HG03135 (cell line): ENCODE measurements at regions not wholly inside any gene's neighbourhood (a gene's known extent, or its start where the extent isn't known, plus 50 kb on each side); places are given as distances from the start of the nearest gene placed in this dataset.
A peak's percentile ranks its signal among the peaks of the same experiment; 100 is the strongest.

Experiments
- ATAC-seq: cut with Tn5 transposase; IDR thresholded peaks from one replicate; pipeline ENCODE4 v1.9.1; 2021; ENCODE audit warnings: mild to moderate bottlenecking, moderate library complexity; ENCODE audit not compliant: unreplicated experiment

DNA sequence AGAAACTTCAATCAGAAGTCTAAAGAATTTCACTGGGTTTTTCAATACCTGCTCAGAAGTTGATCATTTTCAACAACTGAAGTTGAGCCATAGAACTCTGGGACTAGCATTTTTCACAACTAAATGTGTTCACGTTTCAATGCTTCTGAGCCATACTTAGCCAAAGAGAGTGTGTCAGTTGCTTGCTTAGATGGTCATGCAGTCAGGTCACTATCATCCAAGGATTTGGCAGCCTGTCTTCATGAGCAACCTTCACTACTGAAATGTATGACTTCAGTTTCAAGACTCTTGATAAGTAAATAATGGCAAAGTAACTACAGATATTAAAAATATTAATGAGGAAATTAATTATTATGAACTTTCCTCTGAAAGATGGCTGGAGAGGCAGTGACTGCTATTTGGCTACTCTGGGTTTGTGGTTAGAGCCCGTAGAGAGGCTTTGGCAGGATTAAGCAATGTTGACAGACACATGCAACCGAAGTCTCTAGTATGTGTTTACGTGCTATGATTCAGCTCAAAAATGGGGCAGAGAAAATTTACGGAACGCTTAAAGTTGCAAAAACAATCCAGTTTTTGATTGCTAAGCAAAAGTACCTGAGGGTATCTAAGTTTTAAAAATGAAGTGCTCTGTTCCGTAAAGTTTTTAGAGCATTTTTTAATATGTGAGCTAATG is 133.8 kb downstream of the GMNC start:
- no peak for ATAC-seq

DNA sequence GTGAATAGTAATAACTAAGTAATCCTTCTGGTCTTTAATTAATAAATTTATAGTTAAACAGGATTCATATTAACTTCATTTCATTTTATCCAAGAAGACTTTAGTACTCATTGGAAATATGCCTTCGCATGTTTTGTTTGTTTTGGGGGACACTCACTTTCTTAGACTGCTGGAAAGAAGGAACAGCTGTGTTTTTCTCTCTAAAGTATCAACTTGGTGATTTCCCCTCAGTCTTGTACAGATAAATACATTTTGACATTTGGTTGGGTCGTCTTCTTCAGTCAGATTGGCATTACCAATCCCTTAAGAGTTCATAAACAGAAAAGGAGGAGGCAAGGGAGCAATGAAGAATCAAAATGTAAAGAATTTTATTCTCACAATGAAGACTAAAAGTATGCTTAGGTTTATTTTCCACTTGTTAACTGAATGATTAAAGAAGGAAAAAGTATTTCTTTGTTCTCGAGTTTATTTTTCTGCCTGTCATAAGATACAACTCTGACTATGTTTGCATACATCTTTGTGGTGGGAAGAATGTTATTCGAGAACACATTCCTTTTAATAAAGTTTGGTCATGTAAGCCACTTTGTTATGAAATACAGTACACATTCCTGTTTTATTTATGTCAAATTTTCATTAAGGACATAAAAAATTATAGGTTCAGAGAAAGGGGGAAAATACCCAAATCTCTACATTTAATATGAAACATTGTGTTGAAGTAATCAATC is 140.2 kb downstream of the GMNC start:
- no peak for ATAC-seq

DNA sequence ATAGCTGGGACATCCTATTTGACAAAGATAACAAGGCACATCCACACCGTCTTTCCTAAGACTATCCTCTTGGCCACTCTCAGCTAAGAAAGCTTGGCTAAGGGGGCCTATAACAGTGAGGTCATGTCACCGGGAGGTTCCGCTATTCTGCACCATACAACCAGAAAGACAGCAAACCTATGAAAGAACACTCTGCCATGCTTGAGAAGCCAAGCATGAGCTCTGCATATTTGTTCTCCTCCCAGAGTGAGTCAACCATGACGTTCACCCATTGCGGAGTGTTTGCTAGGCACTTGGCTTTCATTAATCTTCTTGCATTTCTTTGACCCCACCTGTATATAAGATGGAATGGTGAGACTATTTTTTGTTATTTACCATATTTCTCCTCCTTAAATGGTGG is 141.2 kb downstream of the GMNC start:
- ATAC-seq, result peak; percentile 86

DNA sequence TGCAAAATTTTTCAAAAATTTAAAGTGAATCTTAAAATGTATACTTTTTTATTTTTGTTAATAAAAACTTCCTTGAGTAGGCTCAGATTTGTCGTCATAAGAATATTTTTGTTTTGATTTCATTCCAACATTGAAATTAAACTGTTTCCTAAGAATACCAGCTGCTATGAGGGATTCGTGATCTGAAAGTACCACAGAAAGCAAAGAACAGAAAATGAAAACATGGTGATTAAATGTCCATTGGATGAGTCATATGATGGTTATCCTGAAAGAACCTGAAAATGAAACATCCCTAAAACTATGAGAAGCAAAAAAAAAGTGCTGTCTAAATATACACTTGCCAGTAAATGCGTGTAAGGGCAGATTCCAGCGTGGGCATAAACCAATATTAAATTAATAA is 143.8 kb downstream of the GMNC start:
- ATAC-seq, result no peak

DNA sequence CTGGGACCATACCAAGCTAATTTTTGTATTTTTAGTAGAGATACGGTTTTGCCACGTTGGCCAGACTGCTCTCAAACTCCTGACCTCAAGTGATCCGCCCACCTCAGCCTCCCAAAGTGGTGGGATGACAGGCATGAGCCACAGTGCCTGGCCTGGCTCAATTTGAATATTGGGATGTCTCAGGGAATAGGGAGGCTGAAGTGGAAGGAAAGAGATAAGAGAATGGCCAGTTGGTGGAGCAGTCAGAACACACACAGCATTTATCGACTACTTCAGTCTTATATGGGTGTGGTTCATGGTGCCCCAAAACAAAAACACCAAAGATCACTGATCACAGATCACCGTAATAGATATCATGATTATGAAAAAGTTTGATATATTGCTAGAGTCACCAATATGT is 144.4 kb downstream of the GMNC start:
- ATAC-seq, result no peak

DNA sequence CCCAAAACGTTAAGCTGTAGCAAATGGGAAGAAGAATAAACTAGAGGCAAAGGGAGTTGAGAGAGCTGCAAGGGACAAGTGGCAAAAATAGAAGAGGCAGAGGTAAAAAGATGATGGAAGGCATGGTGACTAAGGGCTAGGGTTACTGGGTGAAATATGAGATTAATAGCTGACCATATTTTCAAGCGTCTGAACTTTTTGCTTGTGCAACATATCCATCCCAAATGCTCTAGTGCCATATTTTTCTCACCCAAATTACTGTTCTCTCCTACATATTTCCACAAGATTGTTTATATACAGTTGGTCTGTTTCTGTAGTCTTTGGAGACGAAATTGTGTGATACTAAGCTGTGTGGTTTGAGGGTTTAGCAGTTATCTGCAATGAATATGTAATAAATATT is 145.5 kb downstream of the GMNC start:
- no peak for ATAC-seq

DNA sequence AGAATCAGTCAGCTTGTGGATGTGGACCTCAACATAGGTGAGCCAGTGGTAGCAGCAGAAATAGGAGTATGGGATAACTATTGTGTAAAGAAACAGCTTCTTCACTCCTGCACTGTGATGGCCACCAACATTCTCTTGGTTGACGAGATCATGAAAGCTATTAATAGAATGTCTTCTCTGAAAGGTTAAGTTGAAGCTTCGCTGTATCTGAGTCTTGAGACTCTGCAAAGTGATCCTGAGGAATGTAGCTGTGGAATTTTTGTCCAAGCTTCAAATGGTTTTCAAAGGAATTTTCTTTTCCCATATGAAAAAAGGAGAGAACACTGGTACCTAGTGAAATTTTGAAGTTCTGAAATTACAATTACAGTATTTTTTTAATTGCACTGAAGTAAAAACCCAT is 146.3 kb downstream of the GMNC start:
- ATAC-seq, result no peak

DNA sequence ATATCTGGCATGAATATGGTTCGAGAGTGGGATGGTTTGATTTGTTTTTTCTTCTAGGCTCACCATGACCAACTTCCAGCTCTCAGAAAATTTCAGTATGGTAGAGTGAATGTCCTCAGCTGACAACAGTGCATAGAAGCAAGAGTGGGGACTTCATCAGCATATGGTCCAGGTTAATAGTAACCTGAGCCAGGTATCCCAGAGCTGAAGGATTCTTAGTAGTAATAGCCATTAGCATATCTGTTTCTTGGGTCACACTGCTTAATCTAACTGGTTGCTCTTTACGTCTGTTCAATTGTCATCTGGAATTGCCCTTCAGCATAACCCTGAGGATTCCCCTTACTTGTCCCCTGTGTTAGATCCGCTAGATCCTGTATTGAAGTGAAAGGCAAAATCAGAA is 151.8 kb downstream of the GMNC start:
- no peak for ATAC-seq

DNA sequence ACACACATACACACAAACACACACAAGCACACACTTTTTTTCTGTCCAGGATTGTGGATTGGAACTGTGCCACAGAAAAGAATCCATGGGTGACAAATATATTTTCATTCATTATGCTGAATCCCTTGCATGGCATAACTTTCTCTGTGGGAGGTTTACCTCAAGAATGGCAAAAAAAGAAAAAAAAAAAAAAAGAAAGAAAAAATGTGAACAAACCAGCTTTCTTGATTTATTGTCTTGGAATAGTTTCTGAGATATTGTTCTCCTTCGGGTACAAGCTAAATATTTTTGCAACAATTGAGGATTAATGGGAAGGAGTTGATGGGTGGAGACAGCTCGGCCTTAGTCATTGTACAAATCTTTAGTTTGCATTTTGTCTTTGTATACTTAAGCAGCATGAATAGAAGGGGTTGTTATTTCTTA is 153.1 kb downstream of the GMNC start:
- ATAC-seq, result no peak
